Occipital lobe (tissue), 1 donor: ENCODE measurements at regions not wholly inside any gene's neighbourhood (a gene's known extent, or its start where the extent isn't known, plus 50 kb on each side); places are given as distances from the start of the nearest gene placed in this dataset.
"Not testable (repeated sequence)": the region's sequence is repeated elsewhere in the genome, so short reads cannot be mapped to it uniquely, and the experiment has no call there.

ENCODE experiments used
- DNase-seq: peaks from one replicate; lab custom pipeline; 2025; lab: John Stamatoyannopoulos, UW

GRCh38 chr6:28794175-28795002, 129.4 kb downstream of the TRIM27 start:
- no peak for DNase-seq

- DNase-seq: not testable (repeated sequence)
Measured at GRCh38 chr6:28800647-28801046, 123.1 kb downstream of the TRIM27 start.

GRCh38 chr6:28802417-28803336, 121.1 kb downstream of the TRIM27 start:
- DNase-seq: no peak

- no peak for DNase-seq
Measured at GRCh38 chr6:28803337-28803709, 120.5 kb downstream of the TRIM27 start.

GRCh38 chr6:28807682-28808280, 116.0 kb downstream of the TRIM27 start:
- no peak for DNase-seq

GRCh38 chr6:28808383-28808782, 115.4 kb downstream of the TRIM27 start:
- no peak for DNase-seq

- no peak for DNase-seq
Measured at GRCh38 chr6:28809947-28810658, 113.7 kb downstream of the TRIM27 start.

GRCh38 chr6:28810659-28811053, 113.1 kb downstream of the TRIM27 start:
- no peak for DNase-seq

- DNase-seq: no peak
Measured at GRCh38 chr6:28811873-28812272, 111.9 kb downstream of the TRIM27 start.

- no peak for DNase-seq
Measured at GRCh38 chr6:28812778-28813569, 110.8 kb downstream of the TRIM27 start.

GRCh38 chr6:28814032-28814976, 109.5 kb downstream of the TRIM27 start:
- no peak for DNase-seq

GRCh38 chr6:28816339-28816908, 107.4 kb downstream of the TRIM27 start:
- DNase-seq: no peak

GRCh38 chr6:28816909-28817807, 106.6 kb downstream of the TRIM27 start:
- no peak for DNase-seq

GRCh38 chr6:28817808-28818145, 106.0 kb downstream of the TRIM27 start:
- DNase-seq: no peak

GRCh38 chr6:28824793-28825731, 98.7 kb downstream of the TRIM27 start:
- DNase-seq: no peak

GRCh38 chr6:28825732-28826293, 98.0 kb downstream of the TRIM27 start:
- DNase-seq: no peak

- DNase-seq: not testable (repeated sequence)
Measured at GRCh38 chr6:28831683-28832082, 92.1 kb downstream of the TRIM27 start.
